ENCODE measurements at regions not wholly inside any gene's neighbourhood (a gene's known extent, or its start where the extent isn't known, plus 50 kb on each side); places are given as distances from the start of the nearest gene placed in this dataset.
"Not testable (repeated sequence)": the region's sequence is repeated elsewhere in the genome, so short reads cannot be mapped to it uniquely, and the experiment has no call there.

GRCh38 chr5:164233791-164234190, 728.4 kb downstream of the MAT2B start:
- Histone ChIP-seq H3K4me3 (ENCODE audit: low read depth in 1 of 2, low read length in 2 of 2) (no peak overlapping the region), H3K36me3 (ENCODE audit: control insufficient read depth in 2 of 2, insufficient read depth in 2 of 2, low read length in 1 of 2) (no peaks in the 10 kb centered on the region), H3K27me3 (ENCODE audit: control insufficient read depth in 1 of 2, insufficient read depth in 2 of 2, low read length in 2 of 2) (no peaks in the 10 kb centered on the region), H3K27ac (ENCODE audit: low read depth in 2 of 2, low read length in 1 of 2) (no peak overlapping the region), H3K9me3 (ENCODE audit: control insufficient read depth in 2 of 2, insufficient read depth in 1 of 2, low read depth in 1 of 2, low read length in 1 of 2) (peaks cover 0 to 2% of the 10 kb centered on the region in 2 donors), H3K4me1 (ENCODE audit: control insufficient read depth in 2 of 2, insufficient read depth in 2 of 2, low read length in 1 of 2) (no peaks in the 10 kb centered on the region)
- 20 to 22% methylated on average over 2 of the region's 2 CpGs for WGBS, 2 donors

GRCh38 chr5:164234321-164234720, 728.9 kb downstream of the MAT2B start:
- no peaks in the 10 kb centered on the region for H3K36me3 ChIP-seq (ENCODE audit: control insufficient read depth in 2 of 2, insufficient read depth in 2 of 2, low read length in 1 of 2)
- H3K27me3 ChIP-seq (ENCODE audit: control insufficient read depth in 1 of 2, insufficient read depth in 2 of 2, low read length in 2 of 2), result no peaks in the 10 kb centered on the region
- H3K27ac ChIP-seq (ENCODE audit: low read depth in 2 of 2, low read length in 1 of 2), result no peak overlapping the region
- no peaks in the 10 kb centered on the region for H3K9me3 ChIP-seq (ENCODE audit: control insufficient read depth in 2 of 2, insufficient read depth in 1 of 2, low read depth in 1 of 2, low read length in 1 of 2)
- H3K4me3 ChIP-seq (ENCODE audit: low read depth in 1 of 2, low read length in 2 of 2), result no peak overlapping the region
- no peaks in the 10 kb centered on the region for H3K4me1 ChIP-seq (ENCODE audit: control insufficient read depth in 2 of 2, insufficient read depth in 2 of 2, low read length in 1 of 2)

GRCh38 chr5:164235300-164235891, 730.0 kb downstream of the MAT2B start:
- H3K36me3 ChIP-seq (ENCODE audit: control insufficient read depth in 2 of 2, insufficient read depth in 2 of 2, low read length in 1 of 2), result no peaks in the 10 kb centered on the region
- no peaks in the 10 kb centered on the region for H3K9me3 ChIP-seq (ENCODE audit: control insufficient read depth in 2 of 2, insufficient read depth in 1 of 2, low read depth in 1 of 2, low read length in 1 of 2)
- no peak overlapping the region for H3K27ac ChIP-seq (ENCODE audit: low read depth in 2 of 2, low read length in 1 of 2)
- no peak overlapping the region for H3K4me3 ChIP-seq (ENCODE audit: low read depth in 1 of 2, low read length in 2 of 2)
- H3K27me3 ChIP-seq (ENCODE audit: control insufficient read depth in 1 of 2, insufficient read depth in 2 of 2, low read length in 2 of 2), result no peaks in the 10 kb centered on the region
- no peaks in the 10 kb centered on the region for H3K4me1 ChIP-seq (ENCODE audit: control insufficient read depth in 2 of 2, insufficient read depth in 2 of 2, low read length in 1 of 2)
- 56 to 61% methylated on average over 3 of the region's 3 CpGs for WGBS, 2 donors

- Histone ChIP-seq H3K27me3 (ENCODE audit: control insufficient read depth in 1 of 2, insufficient read depth in 2 of 2, low read length in 2 of 2) (no peaks in the 10 kb centered on the region), H3K9me3 (ENCODE audit: control insufficient read depth in 2 of 2, insufficient read depth in 1 of 2, low read depth in 1 of 2, low read length in 1 of 2) (no peaks in the 10 kb centered on the region), H3K4me3 (ENCODE audit: low read depth in 1 of 2, low read length in 2 of 2) (no peak overlapping the region), H3K36me3 (ENCODE audit: control insufficient read depth in 2 of 2, insufficient read depth in 2 of 2, low read length in 1 of 2) (no peaks in the 10 kb centered on the region), H3K27ac (ENCODE audit: low read depth in 2 of 2, low read length in 1 of 2) (no peak overlapping the region), H3K4me1 (ENCODE audit: control insufficient read depth in 2 of 2, insufficient read depth in 2 of 2, low read length in 1 of 2) (no peaks in the 10 kb centered on the region)
These were observed 732.1 kb downstream of the MAT2B start for GRCh38 chr5:164237486-164237885.

- H3K9me3 ChIP-seq (ENCODE audit: control insufficient read depth in 2 of 2, insufficient read depth in 1 of 2, low read depth in 1 of 2, low read length in 1 of 2); H3K27ac ChIP-seq (ENCODE audit: low read depth in 2 of 2, low read length in 1 of 2); H3K4me3 ChIP-seq (ENCODE audit: low read depth in 1 of 2, low read length in 2 of 2); H3K4me1 ChIP-seq (ENCODE audit: control insufficient read depth in 2 of 2, insufficient read depth in 2 of 2, low read length in 1 of 2); H3K27me3 ChIP-seq (ENCODE audit: control insufficient read depth in 1 of 2, insufficient read depth in 2 of 2, low read length in 2 of 2); H3K36me3 ChIP-seq (ENCODE audit: control insufficient read depth in 2 of 2, insufficient read depth in 2 of 2, low read length in 1 of 2): not testable (repeated sequence)
These were observed 746.4 kb downstream of the MAT2B start for GRCh38 chr5:164251781-164252180.

GRCh38 chr5:164253764-164254163, 748.3 kb downstream of the MAT2B start:
- H3K27me3 ChIP-seq (ENCODE audit: control insufficient read depth in 1 of 2, insufficient read depth in 2 of 2, low read length in 2 of 2), result no peaks in the 10 kb centered on the region
- no peak overlapping the region for H3K4me3 ChIP-seq (ENCODE audit: low read depth in 1 of 2, low read length in 2 of 2)
- 86 to 94% methylated on average over 3 of the region's 3 CpGs for WGBS, 2 donors
- H3K9me3 ChIP-seq (ENCODE audit: control insufficient read depth in 2 of 2, insufficient read depth in 1 of 2, low read depth in 1 of 2, low read length in 1 of 2), result no peaks in the 10 kb centered on the region
- H3K27ac ChIP-seq (ENCODE audit: low read depth in 2 of 2, low read length in 1 of 2), result no peak overlapping the region
- H3K4me1 ChIP-seq (ENCODE audit: control insufficient read depth in 2 of 2, insufficient read depth in 2 of 2, low read length in 1 of 2), result no peaks in the 10 kb centered on the region
- H3K36me3 ChIP-seq (ENCODE audit: control insufficient read depth in 2 of 2, insufficient read depth in 2 of 2, low read length in 1 of 2), result no peaks in the 10 kb centered on the region

- Histone ChIP-seq H3K4me3 (ENCODE audit: low read depth in 1 of 2, low read length in 2 of 2) (no peak overlapping the region), H3K36me3 (ENCODE audit: control insufficient read depth in 2 of 2, insufficient read depth in 2 of 2, low read length in 1 of 2) (no peaks in the 10 kb centered on the region), H3K27ac (ENCODE audit: low read depth in 2 of 2, low read length in 1 of 2) (no peak overlapping the region), H3K27me3 (ENCODE audit: control insufficient read depth in 1 of 2, insufficient read depth in 2 of 2, low read length in 2 of 2) (no peaks in the 10 kb centered on the region), H3K9me3 (ENCODE audit: control insufficient read depth in 2 of 2, insufficient read depth in 1 of 2, low read depth in 1 of 2, low read length in 1 of 2) (no peaks in the 10 kb centered on the region), H3K4me1 (ENCODE audit: control insufficient read depth in 2 of 2, insufficient read depth in 2 of 2, low read length in 1 of 2) (no peaks in the 10 kb centered on the region)
- 65 to 66% methylated on average over 3 of the region's 3 CpGs for WGBS, 2 donors
These were observed 750.3 kb downstream of the MAT2B start for GRCh38 chr5:164255598-164256213.

GRCh38 chr5:164256351-164256750, 750.9 kb downstream of the MAT2B start:
- no peaks in the 10 kb centered on the region for H3K36me3 ChIP-seq (ENCODE audit: control insufficient read depth in 2 of 2, insufficient read depth in 2 of 2, low read length in 1 of 2)
- H3K27me3 ChIP-seq (ENCODE audit: control insufficient read depth in 1 of 2, insufficient read depth in 2 of 2, low read length in 2 of 2), result no peaks in the 10 kb centered on the region
- no peak overlapping the region for H3K4me3 ChIP-seq (ENCODE audit: low read depth in 1 of 2, low read length in 2 of 2)
- H3K9me3 ChIP-seq (ENCODE audit: control insufficient read depth in 2 of 2, insufficient read depth in 1 of 2, low read depth in 1 of 2, low read length in 1 of 2), result no peaks in the 10 kb centered on the region
- H3K27ac ChIP-seq (ENCODE audit: low read depth in 2 of 2, low read length in 1 of 2), result no peak overlapping the region
- WGBS, 2 donors, result 65 to 85% methylated on average over 1 of the region's 1 CpG
- H3K4me1 ChIP-seq (ENCODE audit: control insufficient read depth in 2 of 2, insufficient read depth in 2 of 2, low read length in 1 of 2), result no peaks in the 10 kb centered on the region

- Histone ChIP-seq H3K4me1 (ENCODE audit: control insufficient read depth in 2 of 2, insufficient read depth in 2 of 2, low read length in 1 of 2) (no peaks in the 10 kb centered on the region), H3K9me3 (ENCODE audit: control insufficient read depth in 2 of 2, insufficient read depth in 1 of 2, low read depth in 1 of 2, low read length in 1 of 2) (no peaks in the 10 kb centered on the region), H3K36me3 (ENCODE audit: control insufficient read depth in 2 of 2, insufficient read depth in 2 of 2, low read length in 1 of 2) (no peaks in the 10 kb centered on the region), H3K4me3 (ENCODE audit: low read depth in 1 of 2, low read length in 2 of 2) (no peak overlapping the region), H3K27me3 (ENCODE audit: control insufficient read depth in 1 of 2, insufficient read depth in 2 of 2, low read length in 2 of 2) (no peaks in the 10 kb centered on the region), H3K27ac (ENCODE audit: low read depth in 2 of 2, low read length in 1 of 2) (no peak overlapping the region)
- 73 to 89% methylated on average over 2 of the region's 2 CpGs for WGBS, 2 donors
These were observed 751.5 kb downstream of the MAT2B start for GRCh38 chr5:164256954-164257353.

GRCh38 chr5:164265566-164265965, 760.1 kb downstream of the MAT2B start:
- Histone ChIP-seq H3K27me3 (ENCODE audit: control insufficient read depth in 1 of 2, insufficient read depth in 2 of 2, low read length in 2 of 2) (no peaks in the 10 kb centered on the region), H3K4me1 (ENCODE audit: control insufficient read depth in 2 of 2, insufficient read depth in 2 of 2, low read length in 1 of 2) (no peaks in the 10 kb centered on the region), H3K9me3 (ENCODE audit: control insufficient read depth in 2 of 2, insufficient read depth in 1 of 2, low read depth in 1 of 2, low read length in 1 of 2) (no peaks in the 10 kb centered on the region), H3K27ac (ENCODE audit: low read depth in 2 of 2, low read length in 1 of 2) (no peak overlapping the region), H3K4me3 (ENCODE audit: low read depth in 1 of 2, low read length in 2 of 2) (no peak overlapping the region), H3K36me3 (ENCODE audit: control insufficient read depth in 2 of 2, insufficient read depth in 2 of 2, low read length in 1 of 2) (no peaks in the 10 kb centered on the region)
- WGBS, 2 donors, result 26 to 30% methylated on average over 1 of the region's 1 CpG
